A549 (cell line): ENCODE measurements at regions not wholly inside any gene's neighbourhood (a gene's known extent, or its start where the extent isn't known, plus 50 kb on each side); places are given as distances from the start of the nearest gene placed in this dataset.

Experiments
- ATAC-seq, 2 experiments: fragments of 200-7000 bp in 1 of 2; fragments of >200 bp in 1 of 2; cut with Nextera tagmentation in 1 of 2; cut with Tn5 transposase in 1 of 2; 3 replicates each; pipeline versions ENCODE4 v1.8.0 to v1.9.1; 2018 to 2020; ENCODE audit warnings: mild to moderate bottlenecking in 1 of 2, moderate library complexity in 1 of 2
- CTCF ChIA-PET: fragments of 300-600 bp; sonication (Branson Sonifier 250); formaldehyde crosslinking; extraction: SDS; loops from one replicate; lab custom pipeline; 2021; ENCODE audit warnings: antibody characterized with exemption, inconsistent platforms; lab: Yijun Ruan, JAX
- POLR2A ChIA-PET: fragments of 350-600 bp; formaldehyde crosslinking; extraction: SDS; loops from one replicate; lab custom pipeline; 2021; ENCODE audit warnings: antibody characterized with exemption, inconsistent platforms; lab: Yijun Ruan, JAX
- DNase-seq, 2 experiments: peaks; one replicate each; pipeline versions ENCODE4 v3.0.0 to v3.0.0-alpha.2; 2011 to 2016; ENCODE audit warnings: low read depth in 1 of 2, low spot score in 1 of 2
- FAIRE-seq: peaks from 2 replicates; lab custom pipeline; 2011; peaks lifted over from hg19 to GRCh38; lab: Jason Lieb, UNC
- H3K27ac ChIP-seq, 2 experiments: fragments of >200 bp; sonication (Bioruptor Twin); formaldehyde crosslinking; 3 replicates each; pipeline ENCODE4 v1.5.1; 2016 to 2017
- H3K4me1 ChIP-seq: fragments of >200 bp; sonication (Bioruptor Twin); formaldehyde crosslinking; 3 replicates; pipeline ENCODE4 v1.6.1; 2016
- H3K4me2 ChIP-seq: fragments of >200 bp; sonication (Bioruptor Twin); formaldehyde crosslinking; 3 replicates; pipeline ENCODE4 v1.6.1; 2016
- H3K4me3 ChIP-seq: fragments of >200 bp; sonication (Bioruptor Twin); formaldehyde crosslinking; 3 replicates; pipeline ENCODE4 v1.5.1; 2016
- H3K9me3 ChIP-seq: fragments of >200 bp; sonication (Bioruptor Twin); formaldehyde crosslinking; 3 replicates; pipeline ENCODE4 v1.6.1; 2016
- CBX8 ChIP-seq: fragments of 200-600 bp; sonication (generic); IDR thresholded peaks from 2 replicates; pipeline ENCODE4 v1.6.1; 2016
- CHD2 ChIP-seq: fragments of 150-350 bp; IDR thresholded peaks from 2 replicates; pipeline ENCODE4 v1.6.1; 2014; ENCODE audit warnings: low read length; ENCODE audit not compliant: partially characterized antibody
- EHMT2 ChIP-seq: fragments of 200-600 bp; sonication (generic); IDR thresholded peaks from 2 replicates; pipeline ENCODE4 v1.6.1; 2016; ENCODE audit warnings: antibody characterized with exemption, low read depth, mild to moderate bottlenecking, moderate library complexity
- EP300 ChIP-seq, 2 experiments: fragments of >200 bp; sonication (Bioruptor Twin); formaldehyde crosslinking; IDR thresholded peaks; 2 replicates in 1 of 2; 3 replicates in 1 of 2; pipeline ENCODE4 v1.6.1; 2016 to 2017
- FOSL2 ChIP-seq, 2 experiments: fragments of 450-650 bp in 1 of 2; fragments of >200 bp in 1 of 2; sonication (Bioruptor Twin) in 1 of 2; formaldehyde crosslinking; IDR thresholded peaks; 2 replicates each; pipeline versions ENCODE4 v1.5.0 to v1.6.1; 2016 to 2020; ENCODE audit warnings: mild to moderate bottlenecking in 1 of 2, moderate library complexity in 1 of 2
- FOXS1 ChIP-seq: fragments of 250-450 bp; sonication (Bioruptor Pico); IDR thresholded peaks from 2 replicates; pipeline ENCODE4 v1.5.0; 2020; ENCODE audit warnings: mild to moderate bottlenecking, moderate library complexity
- HDAC2 ChIP-seq: fragments of 200-600 bp; sonication (generic); IDR thresholded peaks from 2 replicates; pipeline ENCODE4 v1.6.1; 2016
- HES2 ChIP-seq: fragments of >200 bp; sonication (Bioruptor Twin); formaldehyde crosslinking; IDR thresholded peaks from 2 replicates; pipeline ENCODE4 v1.6.1; 2016
- HOXA7 ChIP-seq: fragments of 250-450 bp; sonication (Bioruptor Pico); IDR thresholded peaks from 2 replicates; pipeline ENCODE4 v1.5.0; 2020; ENCODE audit warnings: mild to moderate bottlenecking, moderate library complexity
- HOXB13 ChIP-seq: fragments of 250-450 bp; sonication (Bioruptor Pico); IDR thresholded peaks from 2 replicates; pipeline ENCODE4 v1.5.0; 2020; ENCODE audit warnings: low read depth, mild to moderate bottlenecking, moderate library complexity
- HOXB5 ChIP-seq: fragments of 250-450 bp; sonication (Bioruptor Pico); IDR thresholded peaks from 2 replicates; pipeline ENCODE4 v1.5.0; 2020; ENCODE audit warnings: mild to moderate bottlenecking, moderate library complexity
- KDM1A ChIP-seq: fragments of 200-600 bp; sonication (generic); IDR thresholded peaks from 2 replicates; pipeline ENCODE4 v1.6.1; 2016; ENCODE audit warnings: low read depth, mild to moderate bottlenecking
- KDM5A ChIP-seq: fragments of 200-600 bp; sonication (generic); IDR thresholded peaks from 2 replicates; pipeline ENCODE4 v1.6.1; 2016; ENCODE audit warnings: antibody characterized with exemption, mild to moderate bottlenecking
- MAFK ChIP-seq: fragments of 450-650 bp; IDR thresholded peaks from 2 replicates; pipeline ENCODE4 v1.6.1; 2014; ENCODE audit not compliant: partially characterized antibody
- MAX ChIP-seq: IDR thresholded peaks from 2 replicates; pipeline ENCODE4 v1.6.1; 2012
- MYC ChIP-seq: IDR thresholded peaks from 2 replicates; pipeline ENCODE4 v1.6.1; 2012; ENCODE audit warnings: mild to moderate bottlenecking, inconsistent platforms, low read length, improper control_type of control experiment, borderline replicate concordance
- POLR2A ChIP-seq: IDR thresholded peaks from 2 replicates; pipeline ENCODE4 v1.6.1; 2012; ENCODE audit warnings: mild to moderate bottlenecking, low read length
- RCOR1 ChIP-seq: fragments of 150-350 bp; IDR thresholded peaks from 2 replicates; pipeline ENCODE4 v1.6.1; 2014; ENCODE audit warnings: antibody characterized with exemption, low read length, low read depth
- SMC3 ChIP-seq: fragments of >200 bp; sonication (Bioruptor Twin); formaldehyde crosslinking; IDR thresholded peaks from 3 replicates; pipeline ENCODE4 v1.6.1; 2018; ENCODE audit warnings: inconsistent platforms
- SREBF2 ChIP-seq: fragments of 450-650 bp; IDR thresholded peaks from 2 replicates; pipeline ENCODE4 v1.6.1; 2014; ENCODE audit warnings: mild to moderate bottlenecking, moderate library complexity
- TFCP2L1 ChIP-seq: fragments of 250-450 bp; sonication (Bioruptor Pico); IDR thresholded peaks from 2 replicates; pipeline ENCODE4 v1.5.0; 2021; ENCODE audit warnings: mild to moderate bottlenecking
- TP53 ChIP-seq: fragments of 250-450 bp; sonication (Bioruptor Pico); IDR thresholded peaks from 2 replicates; pipeline ENCODE4 v1.5.0; 2021; ENCODE audit warnings: mild to moderate bottlenecking, moderate library complexity
- ZFP36 ChIP-seq: fragments of 450-650 bp; IDR thresholded peaks from 2 replicates; pipeline ENCODE4 v1.6.1; 2014; ENCODE audit warnings: borderline replicate concordance; ENCODE audit not compliant: partially characterized antibody
- WGBS: methylation state at CpG from one replicate; pipeline ENCODE4 v1.1.6; 2017; ENCODE audit errors: missing lambda C conversion rate; 5-methylcytosine and 5-hydroxymethylcytosine counted together
- TF ChIP-seq, protein P1 (sequence below): IDR thresholded peaks from 2 replicates; pipeline ENCODE4 v1.6.1; 2012
- TF ChIP-seq, protein P2 (sequence below): fragments of 450-650 bp; IDR thresholded peaks from 2 replicates; pipeline ENCODE4 v1.6.1; 2014; ENCODE audit warnings: antibody characterized with exemption
- TF ChIP-seq, protein P3 (sequence below): fragments of 200-600 bp; sonication (generic); IDR thresholded peaks from 2 replicates; pipeline ENCODE4 v1.6.1; 2016; ENCODE audit warnings: antibody characterized with exemption, mild to moderate bottlenecking, moderate library complexity

DNA sequence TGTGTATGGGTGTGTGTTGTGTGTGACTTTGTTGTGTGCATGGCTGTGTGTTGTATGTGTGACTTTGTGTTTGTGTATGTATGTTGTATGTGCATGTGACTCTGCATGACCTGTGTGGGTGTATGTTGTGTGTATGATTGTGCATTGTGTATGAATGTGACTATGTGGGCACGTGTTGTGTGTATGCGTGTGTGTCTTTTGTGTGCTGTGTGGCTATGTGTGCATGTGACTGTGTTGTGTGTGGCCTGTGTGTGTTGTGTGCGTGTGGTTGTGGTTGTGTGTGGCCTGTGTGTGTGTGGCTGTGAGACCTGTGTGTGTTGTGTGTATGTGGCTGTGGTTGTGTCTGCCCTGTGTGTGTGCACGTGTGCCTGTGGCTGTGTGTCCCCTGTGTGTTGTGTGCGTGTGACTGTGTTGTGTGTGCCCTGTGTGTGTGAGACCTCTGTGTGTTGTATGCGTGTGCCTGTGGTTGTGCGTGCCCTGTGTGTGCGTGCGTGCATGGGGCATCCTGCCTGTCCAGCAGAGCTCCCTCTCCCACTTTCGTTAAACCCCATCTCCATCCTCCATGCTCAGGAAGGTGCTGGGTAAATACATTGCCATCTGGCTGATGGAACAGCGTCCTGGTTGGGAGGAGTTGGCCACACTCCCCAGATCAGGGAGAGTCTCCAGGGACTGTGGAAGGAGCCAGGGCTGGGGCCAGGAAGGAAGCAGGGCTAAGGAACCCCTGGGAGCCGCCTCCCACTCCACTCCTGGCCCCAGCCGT lies 90.1 kb upstream of the GSE1 start:
- ATAC-seq (peak; percentile 14 to 50; a peak in 3 of 6 replicates), FAIRE-seq (no peak), DNase-seq (no peak)
- H3K4me3 ChIP-seq, result no peak overlapping the region
- POLR2A ChIA-PET, result interaction anchor here (1.5 kb wide), 1 partner anchor 8 kb away, joined by 8 read pairs; no protein-coding TSS in a partner anchor
- H3K4me2 ChIP-seq, result peak overlapping the region; percentile 60
- no peaks in the 10 kb centered on the region for H3K9me3 ChIP-seq
- WGBS, result 82% methylated on average over 13 of the region's 13 CpGs
- H3K27ac ChIP-seq, result peak overlapping the region; percentile 77 to 95
- CTCF ChIA-PET, result interaction anchor here (0.9 to 3.8 kb wide), 7 partner anchors 17 to 103 kb away, joined by 3 to 18 read pairs (median 4); no protein-coding TSS in a partner anchor
- no peak for TF ChIP-seq EHMT2
- TF ChIP-seq HOXB13 (CRISPR knock-in tag), result no peak
- TF ChIP-seq MYC, result no peak
- TF ChIP-seq CBX8, result no peak
- TF ChIP-seq HOXB5 (CRISPR knock-in tag), result no peak
- peaks cover 32% of the 10 kb centered on the region for H3K4me1 ChIP-seq

- no peak for DNase-seq
- no peak for TF ChIP-seq CBX8
- TF ChIP-seq EP300 (IDR thresholded peaks at IDR 0.05), result no peak
- no peak for TF ChIP-seq TP53 (CRISPR knock-in tag)
- TF ChIP-seq SREBF2, result no peak
- no peak for TF ChIP-seq EHMT2
- TF ChIP-seq, protein P1, sequence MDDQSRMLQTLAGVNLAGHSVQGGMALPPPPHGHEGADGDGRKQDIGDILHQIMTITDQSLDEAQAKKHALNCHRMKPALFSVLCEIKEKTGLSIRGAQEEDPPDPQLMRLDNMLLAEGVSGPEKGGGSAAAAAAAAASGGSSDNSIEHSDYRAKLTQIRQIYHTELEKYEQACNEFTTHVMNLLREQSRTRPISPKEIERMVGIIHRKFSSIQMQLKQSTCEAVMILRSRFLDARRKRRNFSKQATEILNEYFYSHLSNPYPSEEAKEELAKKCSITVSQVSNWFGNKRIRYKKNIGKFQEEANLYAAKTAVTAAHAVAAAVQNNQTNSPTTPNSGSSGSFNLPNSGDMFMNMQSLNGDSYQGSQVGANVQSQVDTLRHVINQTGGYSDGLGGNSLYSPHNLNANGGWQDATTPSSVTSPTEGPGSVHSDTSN, result no peak
- TF ChIP-seq RCOR1, result no peak
- TF ChIP-seq SMC3, result no peak
- no peak for TF ChIP-seq POLR2A
- TF ChIP-seq, protein P2, sequence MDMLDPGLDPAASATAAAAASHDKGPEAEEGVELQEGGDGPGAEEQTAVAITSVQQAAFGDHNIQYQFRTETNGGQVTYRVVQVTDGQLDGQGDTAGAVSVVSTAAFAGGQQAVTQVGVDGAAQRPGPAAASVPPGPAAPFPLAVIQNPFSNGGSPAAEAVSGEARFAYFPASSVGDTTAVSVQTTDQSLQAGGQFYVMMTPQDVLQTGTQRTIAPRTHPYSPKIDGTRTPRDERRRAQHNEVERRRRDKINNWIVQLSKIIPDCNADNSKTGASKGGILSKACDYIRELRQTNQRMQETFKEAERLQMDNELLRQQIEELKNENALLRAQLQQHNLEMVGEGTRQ, result no peak
- TF ChIP-seq HDAC2, result no peak
- no peak for TF ChIP-seq MAFK
- TF ChIP-seq FOSL2 (IDR thresholded peaks at IDR 0.05), result no peak
- TF ChIP-seq FOSL2 (CRISPR knock-in tag; IDR thresholded peaks at IDR 0.05), result no peak
- TF ChIP-seq HOXB13 (CRISPR knock-in tag), result no peak
- TF ChIP-seq HOXA7 (CRISPR knock-in tag), result no peak
- TF ChIP-seq FOXS1 (CRISPR knock-in tag), result no peak
- no peak for TF ChIP-seq KDM1A
- no peak for TF ChIP-seq MAX
- ChIA-PET POLR2A (interaction anchor here (1.5 to 2.7 kb wide), 2 partner anchors 9 to 29 kb away, joined by 8 to 10 read pairs; no protein-coding TSS in a partner anchor), CTCF (interaction anchor here (0.8 to 3.8 kb wide), 10 partner anchors 8 to 108 kb away, joined by 3 to 19 read pairs (median 4); no protein-coding TSS in a partner anchor)
- ATAC-seq, result peak in 1 of 2 experiments; percentile 26; a peak in 3 of 6 replicates
- Histone ChIP-seq H3K27ac (peak overlapping the region; percentile 77 to 95), H3K4me2 (peak overlapping the region; percentile 60), H3K4me1 (peaks cover 32% of the 10 kb centered on the region), H3K4me3 (no peak overlapping the region), H3K9me3 (no peaks in the 10 kb centered on the region)
- no peak for FAIRE-seq
- 72% methylated on average over 3 of the region's 22 CpGs for WGBS
Measured at GRCh38 chr16:85523602-85524364, 89.3 kb upstream of the GSE1 start.

GRCh38 chr16:85524365-85524629 lies 88.8 kb upstream of the GSE1 start:
- H3K4me2 ChIP-seq, result peak overlapping the region; percentile 60
- FAIRE-seq, result no peak
- ChIA-PET CTCF (interaction anchor here (0.8 to 3.8 kb wide), 7 partner anchors 9 to 108 kb away, joined by 3 to 19 read pairs (median 4); no protein-coding TSS in a partner anchor), POLR2A (interaction anchor here (2.7 kb wide), 1 partner anchor 29 kb away, joined by 10 read pairs; no protein-coding TSS in a partner anchor)
- 100% methylated on average over 3 of the region's 8 CpGs for WGBS
- no peak for DNase-seq
- ATAC-seq, result peak in 1 of 2 experiments; percentile 11; a peak in 1 of 6 replicates
- H3K4me1 ChIP-seq, result peaks cover 32% of the 10 kb centered on the region
- H3K9me3 ChIP-seq, result no peaks in the 10 kb centered on the region
- peak overlapping the region; percentile 77 to 95 for H3K27ac ChIP-seq
- no peak overlapping the region for H3K4me3 ChIP-seq
- TF ChIP-seq HES2 (no peak), CHD2 (no peak), ZFP36 (no peak), FOSL2 (IDR thresholded peaks at IDR 0.05) (no peak), FOSL2 (CRISPR knock-in tag; IDR thresholded peaks at IDR 0.05) (no peak), KDM5A (no peak), TFCP2L1 (CRISPR knock-in tag) (no peak)
- TF ChIP-seq, protein P2, result no peak
- TF ChIP-seq, protein P3, sequence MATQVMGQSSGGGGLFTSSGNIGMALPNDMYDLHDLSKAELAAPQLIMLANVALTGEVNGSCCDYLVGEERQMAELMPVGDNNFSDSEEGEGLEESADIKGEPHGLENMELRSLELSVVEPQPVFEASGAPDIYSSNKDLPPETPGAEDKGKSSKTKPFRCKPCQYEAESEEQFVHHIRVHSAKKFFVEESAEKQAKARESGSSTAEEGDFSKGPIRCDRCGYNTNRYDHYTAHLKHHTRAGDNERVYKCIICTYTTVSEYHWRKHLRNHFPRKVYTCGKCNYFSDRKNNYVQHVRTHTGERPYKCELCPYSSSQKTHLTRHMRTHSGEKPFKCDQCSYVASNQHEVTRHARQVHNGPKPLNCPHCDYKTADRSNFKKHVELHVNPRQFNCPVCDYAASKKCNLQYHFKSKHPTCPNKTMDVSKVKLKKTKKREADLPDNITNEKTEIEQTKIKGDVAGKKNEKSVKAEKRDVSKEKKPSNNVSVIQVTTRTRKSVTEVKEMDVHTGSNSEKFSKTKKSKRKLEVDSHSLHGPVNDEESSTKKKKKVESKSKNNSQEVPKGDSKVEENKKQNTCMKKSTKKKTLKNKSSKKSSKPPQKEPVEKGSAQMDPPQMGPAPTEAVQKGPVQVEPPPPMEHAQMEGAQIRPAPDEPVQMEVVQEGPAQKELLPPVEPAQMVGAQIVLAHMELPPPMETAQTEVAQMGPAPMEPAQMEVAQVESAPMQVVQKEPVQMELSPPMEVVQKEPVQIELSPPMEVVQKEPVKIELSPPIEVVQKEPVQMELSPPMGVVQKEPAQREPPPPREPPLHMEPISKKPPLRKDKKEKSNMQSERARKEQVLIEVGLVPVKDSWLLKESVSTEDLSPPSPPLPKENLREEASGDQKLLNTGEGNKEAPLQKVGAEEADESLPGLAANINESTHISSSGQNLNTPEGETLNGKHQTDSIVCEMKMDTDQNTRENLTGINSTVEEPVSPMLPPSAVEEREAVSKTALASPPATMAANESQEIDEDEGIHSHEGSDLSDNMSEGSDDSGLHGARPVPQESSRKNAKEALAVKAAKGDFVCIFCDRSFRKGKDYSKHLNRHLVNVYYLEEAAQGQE, result no peak
